Parathyroid adenoma (tissue), 2 donors: ENCODE measurements at regions not wholly inside any gene's neighbourhood (a gene's known extent, or its start where the extent isn't known, plus 50 kb on each side); places are given as distances from the start of the nearest gene placed in this dataset.

Source experiments
- H2AFZ ChIP-seq: fragments of 300-600 bp; sonication (generic); one replicate; pipeline ENCODE4 v1.7.0; 2017; ENCODE audit warnings: antibody characterized with exemption, mild to moderate bottlenecking
- H3K27ac ChIP-seq: fragments of 300-600 bp; sonication (generic); one replicate; pipeline ENCODE4 v1.7.0; 2017
- H3K27me3 ChIP-seq: fragments of 300-600 bp; sonication (generic); one replicate; pipeline ENCODE4 v1.7.0; 2017; ENCODE audit warnings: low read length; ENCODE audit not compliant: control insufficient read depth, insufficient read depth
- H3K36me3 ChIP-seq: fragments of 300-600 bp; sonication (generic); one replicate; pipeline ENCODE4 v1.7.0; 2017; ENCODE audit warnings: low read length; ENCODE audit not compliant: control insufficient read depth, insufficient read depth
- H3K4me1 ChIP-seq: fragments of 300-600 bp; sonication (generic); one replicate; pipeline ENCODE4 v1.7.0; 2017; ENCODE audit warnings: control low read depth
- H3K4me2 ChIP-seq: fragments of 300-600 bp; sonication (generic); one replicate; pipeline ENCODE4 v1.7.0; 2017; ENCODE audit warnings: low read length
- H3K4me3 ChIP-seq: fragments of 300-600 bp; sonication (generic); one replicate; pipeline ENCODE4 v1.7.0; 2017; ENCODE audit warnings: low read depth, low read length
- H3K79me2 ChIP-seq: fragments of 300-600 bp; sonication (generic); one replicate; pipeline ENCODE4 v1.7.0; 2017; ENCODE audit warnings: control low read depth
- H3K9ac ChIP-seq: fragments of 300-600 bp; sonication (generic); one replicate; pipeline ENCODE4 v1.7.0; 2017; ENCODE audit warnings: mild to moderate bottlenecking
- H3K9me3 ChIP-seq: fragments of 300-600 bp; sonication (generic); one replicate; pipeline ENCODE4 v1.7.0; 2017; ENCODE audit warnings: low read length; ENCODE audit not compliant: control insufficient read depth
- CTCF ChIP-seq: fragments of 300-600 bp; sonication (generic); IDR thresholded peaks from one replicate; pipeline ENCODE4 v1.7.0; 2017; ENCODE audit warnings: antibody characterized with exemption, mild to moderate bottlenecking
- donor health status: primary hyperparathyroidism.

- H2AFZ ChIP-seq = no peak overlapping the region
- no peaks in the 10 kb centered on the region for H3K9me3 ChIP-seq
- no peaks in the 10 kb centered on the region for H3K27me3 ChIP-seq
- no peak overlapping the region for H3K27ac ChIP-seq
- no peak for TF ChIP-seq CTCF
- H3K79me2 ChIP-seq = no peaks in the 10 kb centered on the region
- no peaks in the 10 kb centered on the region for H3K36me3 ChIP-seq
- H3K9ac ChIP-seq = no peak overlapping the region
- no peak overlapping the region for H3K4me2 ChIP-seq
- no peak overlapping the region for H3K4me3 ChIP-seq
- H3K4me1 ChIP-seq = peaks cover 11% of the 10 kb centered on the region
Measured at GRCh38 chr7:156461881-156462665, 178.5 kb upstream of the RNF32 start.

GRCh38 chr7:156460858-156461627, 179.5 kb upstream of the RNF32 start:
- peaks cover 3% of the 10 kb centered on the region for H3K27me3 ChIP-seq
- H3K9me3 ChIP-seq = no peaks in the 10 kb centered on the region
- no peak overlapping the region for H3K27ac ChIP-seq

GRCh38 chr7:156459582-156459981, 181.0 kb upstream of the RNF32 start:
- Histone ChIP-seq H3K27ac (no peak overlapping the region), H3K9ac (no peak overlapping the region), H3K36me3 (no peaks in the 10 kb centered on the region), H3K27me3 (peaks cover 3% of the 10 kb centered on the region), H3K9me3 (no peaks in the 10 kb centered on the region), H3K79me2 (no peaks in the 10 kb centered on the region), H3K4me2 (no peak overlapping the region), H2AFZ (no peak overlapping the region), H3K4me1 (peaks cover 2% of the 10 kb centered on the region), H3K4me3 (no peak overlapping the region)
- TF ChIP-seq CTCF = no peak

More at GRCh38 chr7:156460858-156461627, 179.5 kb upstream of the RNF32 start:
- Histone ChIP-seq H3K4me2 (no peak overlapping the region), H3K79me2 (no peaks in the 10 kb centered on the region), H2AFZ (no peak overlapping the region), H3K4me3 (no peak overlapping the region), H3K4me1 (peaks cover 2% of the 10 kb centered on the region), H3K9ac (no peak overlapping the region), H3K36me3 (no peaks in the 10 kb centered on the region)
- no peak for TF ChIP-seq CTCF

GRCh38 chr7:156459067-156459466, 181.5 kb upstream of the RNF32 start:
- no peaks in the 10 kb centered on the region for H3K9me3 ChIP-seq
- no peak overlapping the region for H3K27ac ChIP-seq
- H2AFZ ChIP-seq = no peak overlapping the region
- H3K79me2 ChIP-seq = no peaks in the 10 kb centered on the region
- no peak for TF ChIP-seq CTCF
- H3K36me3 ChIP-seq = no peaks in the 10 kb centered on the region
- H3K27me3 ChIP-seq = peaks cover 3% of the 10 kb centered on the region
- no peak overlapping the region for H3K9ac ChIP-seq
- no peak overlapping the region for H3K4me3 ChIP-seq
- H3K4me2 ChIP-seq = no peak overlapping the region
- peaks cover 2% of the 10 kb centered on the region for H3K4me1 ChIP-seq
